ENCODE measurements at regions not wholly inside any gene's neighbourhood (a gene's known extent, or its start where the extent isn't known, plus 50 kb on each side); places are given as distances from the start of the nearest gene placed in this dataset.

DNA sequence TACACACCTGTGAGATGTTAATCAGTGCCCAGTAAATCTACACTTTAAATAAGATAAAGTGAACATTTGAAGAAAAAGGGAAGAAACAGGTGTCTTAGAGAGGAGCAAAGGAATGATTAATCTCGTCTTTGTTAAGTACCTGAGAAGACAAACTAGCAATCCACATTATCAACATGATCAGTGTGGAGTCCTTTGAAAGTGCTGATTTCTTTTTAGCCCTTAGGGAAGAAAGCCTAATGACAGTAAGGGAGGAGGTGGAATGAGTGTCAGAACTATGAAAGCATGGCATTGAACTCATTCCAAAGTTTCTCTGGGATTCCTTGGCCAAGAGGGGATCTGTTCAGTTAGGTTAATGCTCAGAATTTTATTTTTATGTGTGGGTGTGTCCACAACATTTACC is 1109.0 kb upstream of the ACO1 start:
- H3F3A ChIP-seq (ENCODE audit: low read depth), result no peaks in the 10 kb centered on the region
- H3K4me1 ChIP-seq (ENCODE audit: insufficient read depth, low read length, poor library complexity, severe bottlenecking), result no peaks in the 10 kb centered on the region
- no peak overlapping the region for H3K9ac ChIP-seq (ENCODE audit: low read depth, low read length, poor library complexity, severe bottlenecking)
- no peaks in the 10 kb centered on the region for H4K20me1 ChIP-seq (ENCODE audit: insufficient read depth, low read length, poor library complexity, severe bottlenecking)
- H3K9me2 ChIP-seq (replicated peaks; ENCODE audit: low read depth, low read length), result no peaks in the 10 kb centered on the region
- no peaks in the 10 kb centered on the region for H3K79me2 ChIP-seq (ENCODE audit: insufficient read depth, low read length)
- no peaks in the 10 kb centered on the region for H3K36me3 ChIP-seq (ENCODE audit: insufficient read depth, low read length)
- no peak overlapping the region for H3K4me3 ChIP-seq (ENCODE audit: low read length, poor library complexity, severe bottlenecking)
- no peak for TF ChIP-seq EZH2phosphoT487 (IDR thresholded peaks at IDR 0.05; ENCODE audit: borderline replicate concordance)
- TF ChIP-seq, protein P1, sequence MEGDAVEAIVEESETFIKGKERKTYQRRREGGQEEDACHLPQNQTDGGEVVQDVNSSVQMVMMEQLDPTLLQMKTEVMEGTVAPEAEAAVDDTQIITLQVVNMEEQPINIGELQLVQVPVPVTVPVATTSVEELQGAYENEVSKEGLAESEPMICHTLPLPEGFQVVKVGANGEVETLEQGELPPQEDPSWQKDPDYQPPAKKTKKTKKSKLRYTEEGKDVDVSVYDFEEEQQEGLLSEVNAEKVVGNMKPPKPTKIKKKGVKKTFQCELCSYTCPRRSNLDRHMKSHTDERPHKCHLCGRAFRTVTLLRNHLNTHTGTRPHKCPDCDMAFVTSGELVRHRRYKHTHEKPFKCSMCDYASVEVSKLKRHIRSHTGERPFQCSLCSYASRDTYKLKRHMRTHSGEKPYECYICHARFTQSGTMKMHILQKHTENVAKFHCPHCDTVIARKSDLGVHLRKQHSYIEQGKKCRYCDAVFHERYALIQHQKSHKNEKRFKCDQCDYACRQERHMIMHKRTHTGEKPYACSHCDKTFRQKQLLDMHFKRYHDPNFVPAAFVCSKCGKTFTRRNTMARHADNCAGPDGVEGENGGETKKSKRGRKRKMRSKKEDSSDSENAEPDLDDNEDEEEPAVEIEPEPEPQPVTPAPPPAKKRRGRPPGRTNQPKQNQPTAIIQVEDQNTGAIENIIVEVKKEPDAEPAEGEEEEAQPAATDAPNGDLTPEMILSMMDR (conservative IDR thresholded peaks at IDR 0.05; ENCODE audit: low read length), result no peak
- no peak overlapping the region for H3K4me2 ChIP-seq (ENCODE audit: low read depth, low read length, poor library complexity, severe bottlenecking)
- no peak overlapping the region for H2AFZ ChIP-seq (ENCODE audit: low read length)
- no peaks in the 10 kb centered on the region for H3K27me3 ChIP-seq (ENCODE audit: insufficient read depth, low read length, poor library complexity, severe bottlenecking)
- no peaks in the 10 kb centered on the region for H3K9me3 ChIP-seq (ENCODE audit: insufficient read depth, low read depth, low read length)

GRCh38 chr9:31290731-31291130 is 1093.7 kb upstream of the ACO1 start:
- no peak overlapping the region for H3K4me2 ChIP-seq (ENCODE audit: low read depth, low read length, poor library complexity, severe bottlenecking)
- H3K4me1 ChIP-seq (ENCODE audit: insufficient read depth, low read length, poor library complexity, severe bottlenecking), result no peaks in the 10 kb centered on the region
- no peak overlapping the region for H3K9ac ChIP-seq (ENCODE audit: low read depth, low read length, poor library complexity, severe bottlenecking)
- no peak overlapping the region for H3K4me3 ChIP-seq (ENCODE audit: low read length, poor library complexity, severe bottlenecking)
- no peaks in the 10 kb centered on the region for H3K36me3 ChIP-seq (ENCODE audit: insufficient read depth, low read length)
- H3F3A ChIP-seq (ENCODE audit: low read depth), result no peaks in the 10 kb centered on the region
- no peak overlapping the region for H2AFZ ChIP-seq (ENCODE audit: low read length)
- H3K9me3 ChIP-seq (ENCODE audit: insufficient read depth, low read depth, low read length), result no peaks in the 10 kb centered on the region
- no peaks in the 10 kb centered on the region for H4K20me1 ChIP-seq (ENCODE audit: insufficient read depth, low read length, poor library complexity, severe bottlenecking)
- TF ChIP-seq, protein P1 (conservative IDR thresholded peaks at IDR 0.05; ENCODE audit: low read length), result no peak
- TF ChIP-seq EZH2phosphoT487 (IDR thresholded peaks at IDR 0.05; ENCODE audit: borderline replicate concordance), result no peak
- H3K9me2 ChIP-seq (replicated peaks; ENCODE audit: low read depth, low read length), result no peaks in the 10 kb centered on the region
- no peaks in the 10 kb centered on the region for H3K79me2 ChIP-seq (ENCODE audit: insufficient read depth, low read length)
- no peaks in the 10 kb centered on the region for H3K27me3 ChIP-seq (ENCODE audit: insufficient read depth, low read length, poor library complexity, severe bottlenecking)

- no peak overlapping the region for H3K4me2 ChIP-seq (ENCODE audit: low read depth, low read length, poor library complexity, severe bottlenecking)
- no peaks in the 10 kb centered on the region for H4K20me1 ChIP-seq (ENCODE audit: insufficient read depth, low read length, poor library complexity, severe bottlenecking)
- no peak overlapping the region for H3K4me3 ChIP-seq (ENCODE audit: low read length, poor library complexity, severe bottlenecking)
- no peak overlapping the region for H2AFZ ChIP-seq (ENCODE audit: low read length)
- no peak for TF ChIP-seq EZH2phosphoT487 (IDR thresholded peaks at IDR 0.05; ENCODE audit: borderline replicate concordance)
- TF ChIP-seq, protein P1 (conservative IDR thresholded peaks at IDR 0.05; ENCODE audit: low read length), result no peak
- no peaks in the 10 kb centered on the region for H3K36me3 ChIP-seq (ENCODE audit: insufficient read depth, low read length)
- no peaks in the 10 kb centered on the region for H3K27me3 ChIP-seq (ENCODE audit: insufficient read depth, low read length, poor library complexity, severe bottlenecking)
- no peaks in the 10 kb centered on the region for H3K9me2 ChIP-seq (replicated peaks; ENCODE audit: low read depth, low read length)
- no peaks in the 10 kb centered on the region for H3K9me3 ChIP-seq (ENCODE audit: insufficient read depth, low read depth, low read length)
- H3K79me2 ChIP-seq (ENCODE audit: insufficient read depth, low read length), result no peaks in the 10 kb centered on the region
- H3F3A ChIP-seq (ENCODE audit: low read depth), result no peaks in the 10 kb centered on the region
- H3K4me1 ChIP-seq (ENCODE audit: insufficient read depth, low read length, poor library complexity, severe bottlenecking), result no peaks in the 10 kb centered on the region
- H3K9ac ChIP-seq (ENCODE audit: low read depth, low read length, poor library complexity, severe bottlenecking), result no peak overlapping the region
Measured at GRCh38 chr9:31302620-31303418, 1081.6 kb upstream of the ACO1 start.

All from Loucy (cell line).